Urinary bladder (tissue), 3 donors: ENCODE measurements at regions not wholly inside any gene's neighbourhood (a gene's known extent, or its start where the extent isn't known, plus 50 kb on each side); places are given as distances from the start of the nearest gene placed in this dataset.
"Not testable (repeated sequence)": the region's sequence is repeated elsewhere in the genome, so short reads cannot be mapped to it uniquely, and the experiment has no call there.

Experiments used
- DNase-seq: peaks from one replicate; pipeline ENCODE4 v3.0.0-alpha.2; 2015; ENCODE audit errors: extremely low spot score
- H3K27ac ChIP-seq: one replicate; pipeline ENCODE4 v1.5.1; 2013; ENCODE audit warnings: low read depth, mild to moderate bottlenecking, moderate library complexity
- H3K36me3 ChIP-seq: one replicate; pipeline ENCODE4 v1.6.1; 2013; ENCODE audit warnings: mild to moderate bottlenecking, moderate library complexity; ENCODE audit not compliant: insufficient read depth
- H3K4me1 ChIP-seq: one replicate; pipeline ENCODE4 v1.6.1; 2013; ENCODE audit warnings: mild to moderate bottlenecking, moderate library complexity; ENCODE audit not compliant: insufficient read depth
- H3K4me3 ChIP-seq: one replicate; pipeline ENCODE4 v1.5.1; 2013; ENCODE audit warnings: low read depth, low read length
- WGBS: extraction: QIAGEN DNeasy Blood & Tissue Kit; methylation state at CpG from one replicate; pipeline ENCODE4 v1.1.7; 2013; 5-methylcytosine and 5-hydroxymethylcytosine counted together
- donor health status: healthy with polysubstance abuse.
- donor health status: healthy.

GRCh38 chr11:82194521-82194920 is 539.1 kb downstream of the FAM181B start:
- no peak for DNase-seq
- H3K36me3 ChIP-seq, result no peaks in the 10 kb centered on the region
- no peak overlapping the region for H3K27ac ChIP-seq
- no peaks in the 10 kb centered on the region for H3K4me1 ChIP-seq
- WGBS, result 81% methylated on average over 7 of the region's 7 CpGs
- no peak overlapping the region for H3K4me3 ChIP-seq

- no peak for DNase-seq
- no peaks in the 10 kb centered on the region for H3K36me3 ChIP-seq
- 84% methylated on average over 3 of the region's 3 CpGs for WGBS
Measured at GRCh38 chr11:82191695-82192094, 542.0 kb downstream of the FAM181B start.

DNA sequence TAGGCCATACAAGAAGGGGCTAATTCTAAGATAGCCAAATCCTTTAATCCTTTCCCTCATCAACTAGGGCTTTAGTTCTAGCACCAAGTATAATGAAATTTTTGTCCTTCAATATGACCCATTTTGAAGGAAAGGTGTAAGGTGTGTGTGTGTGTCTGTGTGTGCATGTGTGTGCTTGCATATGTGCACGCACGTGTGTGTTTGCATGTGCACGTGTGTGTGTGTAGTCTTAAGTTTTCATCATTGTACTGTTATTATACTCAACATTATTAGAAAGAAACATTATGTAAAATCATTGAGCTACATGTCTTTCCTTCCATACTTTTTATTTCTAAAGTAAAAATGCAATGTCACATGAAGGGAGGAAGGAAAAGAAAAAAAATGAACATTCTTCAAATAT is 547.7 kb downstream of the FAM181B start:
- H3K4me1 ChIP-seq, result no peaks in the 10 kb centered on the region
- no peak for DNase-seq
- H3K36me3 ChIP-seq, result no peaks in the 10 kb centered on the region
- WGBS, result 87% methylated on average over 3 of the region's 3 CpGs
- no peak overlapping the region for H3K4me3 ChIP-seq
- H3K27ac ChIP-seq, result no peak overlapping the region

More at GRCh38 chr11:82191695-82192094, 542.0 kb downstream of the FAM181B start:
- Histone ChIP-seq H3K4me3 (no peak overlapping the region), H3K27ac (no peak overlapping the region), H3K4me1 (no peaks in the 10 kb centered on the region)

GRCh38 chr11:82184966-82185365 is 548.7 kb downstream of the FAM181B start:
- Histone ChIP-seq H3K4me1 (no peaks in the 10 kb centered on the region), H3K36me3 (no peaks in the 10 kb centered on the region), H3K27ac (no peak overlapping the region), H3K4me3 (no peak overlapping the region)
- WGBS, result 58% methylated on average over 3 of the region's 3 CpGs
- DNase-seq, result no peak

DNA sequence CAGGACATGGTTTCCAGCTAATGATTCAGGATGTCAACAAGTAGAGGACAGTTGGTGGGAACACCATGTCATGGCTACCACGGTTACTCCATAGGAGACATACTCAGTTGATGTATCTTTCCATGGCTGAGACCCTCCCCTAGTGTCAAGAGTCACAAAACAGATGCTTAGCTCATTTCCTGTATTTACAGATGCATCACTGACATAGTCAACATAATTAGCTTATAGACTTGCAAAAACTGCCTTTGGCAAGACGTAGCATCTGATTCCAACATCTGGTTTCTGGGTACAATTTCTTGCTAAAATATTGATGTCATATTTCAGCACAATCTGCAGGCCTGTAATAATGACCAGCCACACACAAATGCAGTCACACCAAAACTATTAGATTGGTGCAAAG is 550.3 kb downstream of the FAM181B start:
- Histone ChIP-seq H3K4me3 (no peak overlapping the region), H3K36me3 (no peaks in the 10 kb centered on the region), H3K4me1 (no peaks in the 10 kb centered on the region), H3K27ac (no peak overlapping the region)
- 64% methylated on average over 2 of the region's 2 CpGs for WGBS
- no peak for DNase-seq

DNA sequence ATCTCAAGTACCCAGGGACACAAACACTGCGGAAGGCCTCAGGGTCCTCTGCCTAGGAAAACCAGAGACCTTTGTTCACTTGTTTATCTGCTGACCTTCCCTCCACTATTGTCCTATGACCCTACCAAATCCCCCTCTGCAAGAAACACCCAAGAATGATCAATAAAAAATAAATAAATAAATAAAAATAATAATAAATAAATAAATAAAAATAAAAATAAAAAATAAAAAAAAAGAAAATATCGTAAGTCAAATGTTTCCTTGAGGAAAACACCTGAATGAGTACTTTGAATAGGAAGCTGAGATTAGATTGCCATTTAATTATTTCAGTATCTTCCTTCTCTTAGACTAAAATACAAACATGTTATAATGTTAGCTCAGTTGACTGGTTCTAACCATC is 551.0 kb downstream of the FAM181B start:
- WGBS, result 89% methylated on average over 2 of the region's 2 CpGs
- DNase-seq, H3K27ac ChIP-seq, H3K4me3 ChIP-seq, H3K36me3 ChIP-seq, H3K4me1 ChIP-seq: not testable (repeated sequence)

DNA sequence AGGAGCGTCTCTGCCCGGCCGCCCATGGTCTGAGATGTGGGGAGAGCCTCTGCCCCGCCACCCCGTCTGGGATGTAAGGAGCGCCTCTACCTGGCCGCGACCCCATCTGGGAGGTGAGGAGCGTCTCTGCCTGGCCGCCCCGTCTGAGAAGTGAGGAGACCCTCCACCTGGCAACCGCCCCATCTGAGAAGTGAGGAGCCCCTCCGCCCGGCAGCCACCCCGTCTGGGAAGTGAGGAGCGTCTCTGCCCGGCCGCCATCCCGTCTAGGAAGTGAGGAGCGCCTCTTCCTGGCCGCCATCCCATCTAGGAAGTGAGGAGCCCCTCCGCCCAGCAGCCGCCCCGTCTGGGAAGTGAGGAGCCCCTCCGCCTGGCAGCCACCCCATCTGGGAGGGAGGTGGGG is 551.9 kb downstream of the FAM181B start:
- H3K4me1 ChIP-seq, H3K4me3 ChIP-seq, DNase-seq, H3K27ac ChIP-seq, H3K36me3 ChIP-seq: not testable (repeated sequence)
- WGBS, result 93% methylated on average over 25 of the region's 25 CpGs

DNA sequence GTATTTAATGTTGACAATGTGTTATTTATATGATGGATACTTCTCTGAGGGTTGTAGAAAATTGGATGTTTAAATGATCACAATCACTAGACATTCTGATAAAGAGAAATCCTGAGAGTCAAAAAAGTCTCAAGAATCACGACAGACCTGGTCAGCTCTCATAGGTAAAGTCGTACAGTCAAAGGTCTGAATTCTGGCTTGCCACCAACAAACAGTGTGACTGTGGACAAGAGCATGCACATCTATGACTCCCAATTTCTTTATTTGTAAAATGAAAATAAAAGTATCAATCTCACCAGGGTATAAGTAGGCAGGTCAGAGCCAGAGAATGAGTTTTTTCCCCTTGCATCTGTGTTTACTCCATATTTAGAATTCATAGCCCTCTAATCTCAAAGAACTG is 556.7 kb downstream of the FAM181B start:
- Histone ChIP-seq H3K27ac (no peak overlapping the region), H3K36me3 (no peaks in the 10 kb centered on the region), H3K4me1 (no peaks in the 10 kb centered on the region), H3K4me3 (no peak overlapping the region)
- no peak for DNase-seq
- 84% methylated on average over 2 of the region's 2 CpGs for WGBS

GRCh38 chr11:82176365-82176764 is 557.3 kb downstream of the FAM181B start:
- Histone ChIP-seq H3K36me3 (no peaks in the 10 kb centered on the region), H3K4me1 (no peaks in the 10 kb centered on the region), H3K27ac (no peak overlapping the region), H3K4me3 (no peak overlapping the region)
- no peak for DNase-seq
- 87% methylated on average over 2 of the region's 2 CpGs for WGBS

DNA sequence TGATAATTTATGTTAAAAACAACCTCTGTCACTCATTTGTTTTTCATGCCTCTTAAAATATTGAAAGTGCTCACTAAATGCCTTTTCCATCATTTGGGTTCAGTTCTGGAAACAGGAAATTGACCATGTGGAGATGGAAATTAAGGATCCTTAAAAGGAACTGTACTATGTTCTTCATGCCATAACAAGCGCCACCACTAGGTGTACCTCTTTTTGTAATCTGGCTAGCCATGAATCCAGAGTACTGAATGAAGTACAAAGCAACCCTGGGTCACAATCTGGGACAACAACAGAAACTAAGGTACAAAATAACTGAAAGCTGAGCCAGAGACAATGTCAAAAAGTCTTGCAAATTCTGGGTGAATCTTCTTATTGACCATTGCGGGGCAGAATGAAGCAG is 559.1 kb downstream of the FAM181B start:
- H3K4me1 ChIP-seq, result no peaks in the 10 kb centered on the region
- H3K36me3 ChIP-seq, result no peaks in the 10 kb centered on the region
- H3K4me3 ChIP-seq, result no peak overlapping the region
- DNase-seq, result no peak
- WGBS, result 82% methylated on average over 2 of the region's 2 CpGs
- H3K27ac ChIP-seq, result no peak overlapping the region

DNA sequence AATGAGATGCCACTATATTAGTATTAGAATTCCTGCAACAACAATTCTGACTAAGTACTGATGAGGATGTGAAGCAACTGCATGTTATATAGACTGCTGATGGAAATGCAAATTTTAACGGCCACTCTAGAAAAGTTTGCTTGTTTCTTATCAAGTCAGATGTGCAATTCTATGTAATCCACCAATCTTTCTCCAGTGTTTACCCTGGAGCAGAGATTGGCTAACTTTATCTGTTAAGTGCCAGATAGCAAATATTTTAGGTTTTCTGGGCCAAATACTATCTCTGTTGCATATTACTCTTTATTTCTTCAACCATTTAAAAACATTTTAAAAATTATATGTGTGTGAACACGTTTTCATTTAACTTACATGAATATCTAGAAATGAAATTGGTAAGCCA is 586.9 kb downstream of the FAM181B start:
- no peak for DNase-seq
- no peak overlapping the region for H3K27ac ChIP-seq
- WGBS, result 37% methylated on average over 2 of the region's 2 CpGs

DNA sequence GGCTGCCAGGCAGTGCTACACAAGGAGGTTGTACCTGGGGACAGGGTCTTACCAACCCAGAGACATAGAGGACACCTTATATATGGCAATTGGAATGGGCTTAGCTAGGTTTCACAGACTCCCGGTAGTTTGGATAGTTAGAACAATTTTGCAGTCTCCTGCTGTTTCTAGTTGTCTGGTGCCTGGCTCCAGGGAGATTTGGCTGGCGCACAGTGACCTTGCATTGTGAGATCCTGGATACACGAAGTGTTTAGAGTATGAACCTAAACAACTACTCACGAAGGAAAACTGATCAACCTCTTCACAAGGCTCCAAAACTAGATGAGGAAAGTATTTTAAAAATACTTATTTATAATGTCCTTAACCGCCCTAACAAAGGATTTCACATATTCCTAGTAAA is 614.7 kb downstream of the FAM181B start:
- H3K4me1 ChIP-seq, result no peaks in the 10 kb centered on the region
- no peak for DNase-seq
- 53% methylated on average over 5 of the region's 5 CpGs for WGBS
- no peak overlapping the region for H3K27ac ChIP-seq
- H3K4me3 ChIP-seq, result no peak overlapping the region
- no peaks in the 10 kb centered on the region for H3K36me3 ChIP-seq

More for the DNA sequence above, 586.9 kb downstream of the FAM181B start:
- Histone ChIP-seq H3K4me3 (no peak overlapping the region), H3K4me1 (no peaks in the 10 kb centered on the region), H3K36me3 (no peaks in the 10 kb centered on the region)

DNA sequence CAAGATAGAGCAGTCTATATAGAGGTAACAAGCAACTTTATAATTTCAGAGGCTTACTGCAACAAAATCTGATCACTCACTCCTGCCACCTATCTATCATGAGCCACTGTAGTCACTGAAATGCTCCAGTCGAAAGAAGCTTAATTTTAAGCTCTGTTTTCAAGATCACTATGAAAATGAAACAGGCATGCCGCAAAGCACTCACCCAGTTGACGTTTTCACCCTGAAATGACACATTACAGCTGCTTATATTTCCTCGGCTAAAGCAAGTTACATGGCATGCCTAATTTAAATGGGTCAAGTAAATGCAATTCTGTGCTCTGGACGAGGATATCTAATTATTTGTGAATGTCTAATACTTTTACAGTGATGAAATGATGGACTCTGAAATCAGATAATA is 616.3 kb downstream of the FAM181B start:
- H3K4me3 ChIP-seq, result no peak overlapping the region
- 39% methylated on average over 5 of the region's 5 CpGs for WGBS
- no peaks in the 10 kb centered on the region for H3K36me3 ChIP-seq
- no peak for DNase-seq
- no peaks in the 10 kb centered on the region for H3K4me1 ChIP-seq
- H3K27ac ChIP-seq, result no peak overlapping the region

DNA sequence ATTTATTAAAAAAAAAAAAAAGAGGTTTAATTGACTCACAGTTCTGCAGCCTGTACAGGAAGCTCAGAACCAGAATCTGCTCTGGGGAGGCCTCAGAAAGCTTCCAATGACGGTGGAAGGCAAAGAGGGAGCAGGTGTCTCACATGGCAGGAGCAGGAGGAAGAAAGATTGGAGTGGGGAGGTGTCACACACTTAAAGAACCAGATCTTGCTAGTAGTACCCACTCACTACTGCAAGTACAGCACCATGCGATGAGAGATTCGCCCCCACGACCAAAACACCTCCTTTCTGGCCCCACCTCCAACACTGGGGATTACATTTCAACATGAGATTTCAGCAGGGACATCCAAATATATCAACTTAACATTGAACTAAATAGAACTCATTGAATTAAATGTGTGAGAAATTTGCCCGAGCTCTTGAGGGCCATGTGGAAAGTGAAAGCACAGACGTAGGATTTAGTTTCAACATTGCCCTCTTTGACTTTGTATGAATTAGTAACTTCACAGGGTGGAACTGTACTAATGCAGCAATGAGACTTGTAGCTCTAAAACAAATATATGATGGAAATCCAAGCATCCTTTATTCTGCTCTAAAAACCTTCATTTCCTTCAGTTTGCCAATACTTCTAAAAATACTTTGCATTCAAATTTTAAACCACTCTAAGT is 628.2 kb downstream of the FAM181B start:
- no peak for DNase-seq
- WGBS, result 74% methylated on average over 6 of the region's 6 CpGs
- no peak overlapping the region for H3K4me3 ChIP-seq
- no peaks in the 10 kb centered on the region for H3K4me1 ChIP-seq
- no peak overlapping the region for H3K27ac ChIP-seq
- no peaks in the 10 kb centered on the region for H3K36me3 ChIP-seq

DNA sequence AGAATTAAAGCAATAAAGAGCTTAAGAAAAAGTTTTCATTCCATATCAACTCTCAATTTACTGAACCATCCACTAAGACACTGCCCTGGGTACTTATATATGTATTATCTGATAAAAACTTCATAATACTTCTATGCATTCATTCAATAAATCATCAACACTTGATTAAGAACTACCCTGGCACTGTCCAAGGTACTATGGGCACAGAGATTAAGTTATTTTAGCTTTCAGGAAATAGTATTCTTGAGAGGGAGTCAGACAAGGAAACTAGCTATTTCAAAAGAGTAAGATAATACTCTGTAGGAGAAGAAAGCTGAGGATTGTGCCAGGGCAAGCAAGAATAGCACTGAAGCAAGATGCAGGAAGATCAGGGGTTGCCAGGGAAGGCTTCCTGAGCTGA is 640.8 kb downstream of the FAM181B start:
- no peaks in the 10 kb centered on the region for H3K36me3 ChIP-seq
- no peak for DNase-seq
- H3K4me1 ChIP-seq, result no peaks in the 10 kb centered on the region
- no peak overlapping the region for H3K4me3 ChIP-seq
- H3K27ac ChIP-seq, result no peak overlapping the region
